WI38 (cell line): ENCODE measurements at regions not wholly inside any gene's neighbourhood (a gene's known extent, or its start where the extent isn't known, plus 50 kb on each side); places are given as distances from the start of the nearest gene placed in this dataset.

Experiments
- H3K4me3 ChIP-seq: 2 replicates; pipeline ENCODE4 v1.5.1; 2011; ENCODE audit warnings: low read depth, mild to moderate bottlenecking, control low read depth, low read length
- TF ChIP-seq, protein P1 (sequence below): IDR thresholded peaks from 2 replicates; pipeline ENCODE4 v1.5.1; 2012; ENCODE audit warnings: low read depth, mild to moderate bottlenecking, control low read depth, low read length

DNA sequence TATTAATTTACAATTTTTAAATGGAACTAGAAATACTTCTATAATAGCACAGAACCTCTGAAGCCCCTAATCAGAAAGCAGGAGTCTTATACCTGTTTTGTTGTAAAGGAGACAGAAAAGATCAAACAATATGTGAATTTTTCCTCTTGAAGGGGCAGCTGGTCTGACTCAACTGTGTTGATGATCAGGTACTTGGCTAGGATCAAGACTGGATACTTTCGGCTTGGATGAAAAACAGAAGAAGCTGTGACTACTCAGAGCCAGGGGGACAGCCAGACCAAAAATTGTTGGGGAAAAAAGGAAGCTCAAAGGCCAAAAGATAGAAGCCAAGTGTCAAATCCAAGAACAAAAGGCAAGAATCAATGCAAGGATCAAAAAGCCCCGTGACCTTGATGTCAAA lies 195.6 kb downstream of the KCTD12 start:
- no peak overlapping the region for H3K4me3 ChIP-seq
- TF ChIP-seq, protein P1, sequence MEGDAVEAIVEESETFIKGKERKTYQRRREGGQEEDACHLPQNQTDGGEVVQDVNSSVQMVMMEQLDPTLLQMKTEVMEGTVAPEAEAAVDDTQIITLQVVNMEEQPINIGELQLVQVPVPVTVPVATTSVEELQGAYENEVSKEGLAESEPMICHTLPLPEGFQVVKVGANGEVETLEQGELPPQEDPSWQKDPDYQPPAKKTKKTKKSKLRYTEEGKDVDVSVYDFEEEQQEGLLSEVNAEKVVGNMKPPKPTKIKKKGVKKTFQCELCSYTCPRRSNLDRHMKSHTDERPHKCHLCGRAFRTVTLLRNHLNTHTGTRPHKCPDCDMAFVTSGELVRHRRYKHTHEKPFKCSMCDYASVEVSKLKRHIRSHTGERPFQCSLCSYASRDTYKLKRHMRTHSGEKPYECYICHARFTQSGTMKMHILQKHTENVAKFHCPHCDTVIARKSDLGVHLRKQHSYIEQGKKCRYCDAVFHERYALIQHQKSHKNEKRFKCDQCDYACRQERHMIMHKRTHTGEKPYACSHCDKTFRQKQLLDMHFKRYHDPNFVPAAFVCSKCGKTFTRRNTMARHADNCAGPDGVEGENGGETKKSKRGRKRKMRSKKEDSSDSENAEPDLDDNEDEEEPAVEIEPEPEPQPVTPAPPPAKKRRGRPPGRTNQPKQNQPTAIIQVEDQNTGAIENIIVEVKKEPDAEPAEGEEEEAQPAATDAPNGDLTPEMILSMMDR = no peak

DNA sequence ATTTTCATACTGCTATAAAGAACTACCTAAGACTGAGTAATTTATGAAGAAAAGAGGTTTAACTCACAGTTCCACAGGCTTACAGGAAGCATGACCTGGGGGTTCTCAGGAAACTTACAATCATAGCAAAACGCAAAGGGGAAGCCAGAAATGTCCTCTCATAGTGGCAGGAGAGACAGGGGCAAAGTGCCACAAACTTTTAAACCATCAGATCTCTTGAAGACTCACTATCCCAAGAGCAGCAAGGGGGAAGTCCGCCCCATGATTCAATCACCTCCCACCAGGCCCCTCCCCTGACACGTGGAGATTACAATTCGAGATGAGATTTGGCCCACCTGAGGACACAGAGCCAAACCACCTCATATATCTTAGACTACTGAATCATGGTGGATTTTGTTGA lies 198.7 kb downstream of the KCTD12 start:
- H3K4me3 ChIP-seq = no peak overlapping the region
- TF ChIP-seq, protein P1 = no peak

DNA sequence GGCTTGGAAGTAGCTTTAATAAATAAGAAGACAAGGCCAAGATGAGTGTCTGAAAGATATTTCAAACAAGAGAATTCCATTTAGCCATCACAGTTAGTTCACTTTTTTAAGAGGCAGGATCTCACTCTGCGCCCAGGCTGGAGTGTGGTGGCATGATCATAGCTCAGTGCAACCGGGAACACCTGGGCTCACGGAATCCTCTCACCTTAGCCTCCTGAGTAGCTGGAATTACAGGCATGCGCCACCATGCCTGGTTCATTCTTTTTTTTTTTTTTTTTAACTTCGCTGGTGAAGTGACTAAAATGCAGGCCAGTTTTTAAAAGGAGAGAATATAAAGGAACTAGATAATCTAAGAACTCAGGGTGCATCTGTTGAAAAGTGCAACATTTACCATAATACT lies 200.3 kb downstream of the KCTD12 start:
- TF ChIP-seq, protein P1 = no peak

DNA sequence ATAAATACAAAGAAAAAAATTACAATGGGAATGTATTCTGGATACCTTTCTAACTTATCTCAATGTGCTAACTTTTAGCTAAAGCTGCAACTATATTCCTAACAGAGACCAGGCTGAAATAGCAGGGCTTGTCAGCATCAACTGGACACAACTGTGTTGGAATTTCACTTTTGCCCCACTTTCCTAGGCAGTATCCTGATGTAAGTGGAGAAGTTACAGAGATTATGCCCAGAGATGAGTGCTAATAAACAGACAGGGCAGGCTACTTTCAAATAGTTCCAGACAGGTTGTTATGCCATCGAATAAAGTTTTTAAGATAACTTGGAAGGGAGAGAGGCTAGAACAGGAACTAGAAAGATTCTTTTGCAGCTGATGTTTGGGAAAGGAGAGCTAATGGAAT lies 201.9 kb downstream of the KCTD12 start:
- no peak overlapping the region for H3K4me3 ChIP-seq
- TF ChIP-seq, protein P1 = no peak

More for the DNA sequence above, 200.3 kb downstream of the KCTD12 start:
- H3K4me3 ChIP-seq = no peak overlapping the region

DNA sequence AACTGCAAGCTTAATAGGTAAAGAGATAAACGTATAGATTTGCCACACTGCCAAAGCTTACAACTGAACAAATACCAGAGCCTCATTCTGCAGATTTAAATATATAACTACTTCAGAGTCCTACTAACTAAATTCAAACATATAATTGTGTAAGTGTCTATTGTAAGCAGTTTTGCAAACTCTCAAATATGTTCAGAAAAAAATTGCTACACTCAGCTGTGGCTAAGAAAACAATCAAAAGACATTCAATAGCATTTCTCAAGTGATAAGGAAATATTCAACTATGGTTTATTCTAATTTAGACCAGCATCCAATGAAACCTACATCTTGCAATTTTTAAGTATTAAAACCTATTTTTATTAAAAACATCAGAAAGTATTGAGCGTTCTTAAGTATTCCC lies 202.4 kb downstream of the KCTD12 start:
- TF ChIP-seq, protein P1 = no peak
- no peak overlapping the region for H3K4me3 ChIP-seq

DNA sequence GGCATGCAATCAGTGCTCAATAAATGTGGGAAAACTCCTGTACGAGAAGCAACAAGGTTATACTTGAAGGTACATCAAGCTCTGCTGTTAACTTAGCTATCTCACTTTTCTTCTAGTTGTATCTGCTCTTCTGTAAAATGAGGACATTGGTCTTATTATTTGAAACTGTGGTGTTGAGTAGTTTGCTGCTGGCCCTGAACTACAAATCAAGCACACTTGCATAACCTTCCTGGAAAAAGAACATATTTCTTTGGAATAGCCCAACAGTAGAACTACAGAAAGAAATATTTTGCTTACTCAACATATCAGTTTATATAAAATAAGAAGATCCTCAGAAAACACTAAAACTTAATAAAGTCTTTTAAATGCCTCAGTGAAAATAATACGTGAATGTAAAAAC lies 203.0 kb downstream of the KCTD12 start:
- TF ChIP-seq, protein P1 = no peak
- H3K4me3 ChIP-seq = no peak overlapping the region

DNA sequence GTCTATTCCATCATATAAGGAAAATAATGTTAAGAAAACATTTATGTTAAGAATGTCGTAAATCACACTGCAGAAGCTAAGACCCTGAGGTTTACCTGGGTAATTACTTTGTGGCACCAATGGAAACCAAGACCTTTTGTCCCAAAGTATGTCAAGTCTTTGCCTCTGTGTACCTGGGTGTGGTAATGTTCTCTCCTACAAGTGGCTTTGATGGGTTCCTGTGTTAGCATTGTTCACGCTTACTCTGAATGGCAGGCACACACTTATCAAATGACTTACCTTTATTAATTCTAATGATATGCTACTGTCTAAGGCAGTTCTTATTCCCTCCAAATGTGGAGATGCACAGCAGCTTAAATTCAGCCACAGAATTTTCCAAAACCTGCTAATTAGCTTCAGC lies 206.1 kb downstream of the KCTD12 start:
- TF ChIP-seq, protein P1 = no peak
- H3K4me3 ChIP-seq = no peak overlapping the region
